ENCODE measurements at regions not wholly inside any gene's neighbourhood (a gene's known extent, or its start where the extent isn't known, plus 50 kb on each side); places are given as distances from the start of the nearest gene placed in this dataset.

DNA sequence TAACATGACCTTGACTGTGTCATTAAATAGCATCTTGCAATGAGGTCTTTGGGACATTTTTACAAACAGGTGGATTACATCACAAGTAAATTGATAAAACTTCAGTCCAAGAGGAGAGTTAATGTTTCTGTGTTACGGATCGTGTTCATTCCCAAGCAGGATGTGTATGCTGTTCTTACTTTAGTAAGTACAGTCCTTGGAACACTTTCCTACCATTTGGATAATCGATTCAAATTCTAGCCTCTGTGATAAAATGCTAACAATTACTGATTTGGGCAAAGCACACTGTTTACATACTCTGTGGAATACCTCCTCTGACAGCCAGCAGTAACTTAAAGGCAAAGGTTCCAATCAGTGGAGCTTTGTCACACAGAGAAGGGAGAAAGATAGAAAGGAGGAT, 351.7 kb downstream of the FAT3 start:
- ChIA-PET CTCF (interaction anchor here (0.6 to 0.7 kb wide), 2 partner anchors 76 to 1570 kb away, joined by 3 to 4 read pairs; no protein-coding TSS in a partner anchor), POLR2A (interaction anchor here (0.6 kb wide), 1 partner anchor 234 kb away, joined by 3 read pairs; no protein-coding TSS in a partner anchor)
- Mint-ChIP-seq H3K27ac (ENCODE audit: low read depth, unreplicated experiment) (no peak overlapping the region), H3K27me3 (ENCODE audit: insufficient read depth, unreplicated experiment) (no peaks in the 10 kb centered on the region), H3K4me3 (ENCODE audit: unreplicated experiment) (no peak overlapping the region), H3K4me1 (ENCODE audit: insufficient read depth, unreplicated experiment) (no peaks in the 10 kb centered on the region), H3K9me3 (ENCODE audit: unreplicated experiment) (no peaks in the 10 kb centered on the region), H3K36me3 (ENCODE audit: insufficient read depth, unreplicated experiment) (no peaks in the 10 kb centered on the region)
- intact Hi-C loops (cut with micrococcal nuclease) = no loop called here
- no TSS peak for BruUV-seq (replicated peaks)
- DNase-seq (ENCODE audit: unreplicated experiment) = no peak
- TF ChIP-seq, protein P1, sequence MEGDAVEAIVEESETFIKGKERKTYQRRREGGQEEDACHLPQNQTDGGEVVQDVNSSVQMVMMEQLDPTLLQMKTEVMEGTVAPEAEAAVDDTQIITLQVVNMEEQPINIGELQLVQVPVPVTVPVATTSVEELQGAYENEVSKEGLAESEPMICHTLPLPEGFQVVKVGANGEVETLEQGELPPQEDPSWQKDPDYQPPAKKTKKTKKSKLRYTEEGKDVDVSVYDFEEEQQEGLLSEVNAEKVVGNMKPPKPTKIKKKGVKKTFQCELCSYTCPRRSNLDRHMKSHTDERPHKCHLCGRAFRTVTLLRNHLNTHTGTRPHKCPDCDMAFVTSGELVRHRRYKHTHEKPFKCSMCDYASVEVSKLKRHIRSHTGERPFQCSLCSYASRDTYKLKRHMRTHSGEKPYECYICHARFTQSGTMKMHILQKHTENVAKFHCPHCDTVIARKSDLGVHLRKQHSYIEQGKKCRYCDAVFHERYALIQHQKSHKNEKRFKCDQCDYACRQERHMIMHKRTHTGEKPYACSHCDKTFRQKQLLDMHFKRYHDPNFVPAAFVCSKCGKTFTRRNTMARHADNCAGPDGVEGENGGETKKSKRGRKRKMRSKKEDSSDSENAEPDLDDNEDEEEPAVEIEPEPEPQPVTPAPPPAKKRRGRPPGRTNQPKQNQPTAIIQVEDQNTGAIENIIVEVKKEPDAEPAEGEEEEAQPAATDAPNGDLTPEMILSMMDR (IDR thresholded peaks at IDR 0.05; ENCODE audit: unreplicated experiment) = no peak

DNA sequence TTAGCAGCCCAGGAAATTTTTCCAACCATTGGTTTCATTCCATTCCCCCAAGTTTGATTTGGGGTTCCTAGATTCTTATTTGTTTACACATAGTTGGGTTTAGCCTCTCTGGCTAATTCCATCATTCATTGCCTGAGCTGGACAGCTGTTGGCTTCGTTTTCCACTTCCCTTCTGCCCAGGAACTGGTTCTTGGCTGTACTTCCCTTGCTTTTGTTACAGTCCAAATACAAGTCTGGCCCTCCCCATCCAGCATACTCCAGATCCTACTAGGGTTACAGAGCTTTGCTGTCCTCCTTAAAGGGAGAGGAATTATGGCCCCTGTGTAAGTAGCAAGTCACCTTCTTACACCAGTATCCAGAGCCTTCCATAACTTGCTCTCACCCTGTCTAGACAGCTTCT, 356.3 kb downstream of the FAT3 start:
- Mint-ChIP-seq H3K9me3 (ENCODE audit: unreplicated experiment) (no peaks in the 10 kb centered on the region), H3K4me1 (ENCODE audit: insufficient read depth, unreplicated experiment) (no peaks in the 10 kb centered on the region), H3K36me3 (ENCODE audit: insufficient read depth, unreplicated experiment) (no peaks in the 10 kb centered on the region), H3K27me3 (ENCODE audit: insufficient read depth, unreplicated experiment) (no peaks in the 10 kb centered on the region), H3K4me3 (ENCODE audit: unreplicated experiment) (no peak overlapping the region), H3K27ac (ENCODE audit: low read depth, unreplicated experiment) (no peak overlapping the region)
- no TSS peak for BruUV-seq (replicated peaks)
- ChIA-PET CTCF (no interaction called here), POLR2A (no interaction called here)
- DNase-seq (ENCODE audit: unreplicated experiment) = no peak
- intact Hi-C loops (cut with micrococcal nuclease) = no loop called here
- TF ChIP-seq, protein P1 (IDR thresholded peaks at IDR 0.05; ENCODE audit: unreplicated experiment) = no peak

DNA sequence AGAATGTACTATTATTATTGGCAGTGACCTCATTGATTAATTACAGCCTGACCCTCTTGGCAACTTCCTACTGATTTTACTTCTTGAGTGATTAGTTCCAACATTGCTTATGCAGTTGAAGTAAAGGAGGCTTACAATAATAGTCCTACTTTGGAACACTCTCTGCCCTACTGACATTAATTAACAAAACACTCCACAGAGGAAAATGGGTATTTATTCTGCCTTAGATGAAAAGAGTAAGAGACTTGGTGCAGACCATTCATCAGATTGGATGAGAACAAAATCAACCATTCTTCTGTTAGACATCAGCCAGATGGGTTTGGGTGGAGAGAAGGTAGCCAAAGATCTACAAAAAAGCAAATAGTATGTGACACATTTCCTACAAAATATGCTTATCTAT, 363.8 kb downstream of the FAT3 start:
- Mint-ChIP-seq H3K27ac (ENCODE audit: low read depth, unreplicated experiment) (no peak overlapping the region), H3K4me1 (ENCODE audit: insufficient read depth, unreplicated experiment) (no peaks in the 10 kb centered on the region), H3K4me3 (ENCODE audit: unreplicated experiment) (no peak overlapping the region), H3K36me3 (ENCODE audit: insufficient read depth, unreplicated experiment) (no peaks in the 10 kb centered on the region), H3K9me3 (ENCODE audit: unreplicated experiment) (no peaks in the 10 kb centered on the region), H3K27me3 (ENCODE audit: insufficient read depth, unreplicated experiment) (no peaks in the 10 kb centered on the region)
- POLR2A ChIA-PET = no interaction called here
- intact Hi-C loops (cut with micrococcal nuclease) = no loop called here
- TF ChIP-seq, protein P1 (IDR thresholded peaks at IDR 0.05; ENCODE audit: unreplicated experiment) = no peak
- no peak for DNase-seq (ENCODE audit: unreplicated experiment)
- no TSS peak for BruUV-seq (replicated peaks)
- CTCF ChIA-PET = no interaction called here

DNA sequence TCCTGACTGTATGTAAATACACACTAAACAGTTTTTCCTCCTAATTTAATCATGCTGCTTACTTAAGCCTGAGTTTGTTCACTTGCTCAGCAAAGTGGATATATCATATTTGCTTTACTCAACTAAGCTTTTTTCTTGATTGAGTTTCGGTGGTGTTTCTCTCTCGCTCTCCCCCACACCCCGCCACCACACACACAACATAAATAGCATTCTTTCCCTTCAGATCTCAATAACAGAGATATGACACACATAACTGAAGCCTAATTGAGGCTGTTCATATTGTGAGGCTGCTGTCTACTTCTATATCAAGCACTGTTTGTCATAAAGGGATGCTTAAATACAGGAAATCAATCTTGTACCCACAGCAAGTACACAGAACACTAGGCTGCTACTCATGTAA, 364.9 kb downstream of the FAT3 start:
- Mint-ChIP-seq H3K4me1 (ENCODE audit: insufficient read depth, unreplicated experiment) (no peaks in the 10 kb centered on the region), H3K36me3 (ENCODE audit: insufficient read depth, unreplicated experiment) (no peaks in the 10 kb centered on the region), H3K27me3 (ENCODE audit: insufficient read depth, unreplicated experiment) (no peaks in the 10 kb centered on the region), H3K9me3 (ENCODE audit: unreplicated experiment) (no peaks in the 10 kb centered on the region), H3K4me3 (ENCODE audit: unreplicated experiment) (no peak overlapping the region), H3K27ac (ENCODE audit: low read depth, unreplicated experiment) (no peak overlapping the region)
- CTCF ChIA-PET = no interaction called here
- no TSS peak for BruUV-seq (replicated peaks)
- DNase-seq (ENCODE audit: unreplicated experiment) = no peak
- TF ChIP-seq, protein P1 (IDR thresholded peaks at IDR 0.05; ENCODE audit: unreplicated experiment) = no peak
- intact Hi-C loops (cut with micrococcal nuclease) = no loop called here
- POLR2A ChIA-PET = no interaction called here
